ENCODE measurements at regions not wholly inside any gene's neighbourhood (a gene's known extent, or its start where the extent isn't known, plus 50 kb on each side); places are given as distances from the start of the nearest gene placed in this dataset.
"Not testable (repeated sequence)": the region's sequence is repeated elsewhere in the genome, so short reads cannot be mapped to it uniquely, and the experiment has no call there.

- WGBS, 2 donors: 96 to 97% methylated on average over 3 of the region's 3 CpGs
- TF ChIP-seq EP300 (IDR thresholded peaks at IDR 0.05) (no peak), POLR2AphosphoS5 (IDR thresholded peaks at IDR 0.05) (no peak), POLR2A (IDR thresholded peaks at IDR 0.05) (no peak)
- TF ChIP-seq, protein P1, sequence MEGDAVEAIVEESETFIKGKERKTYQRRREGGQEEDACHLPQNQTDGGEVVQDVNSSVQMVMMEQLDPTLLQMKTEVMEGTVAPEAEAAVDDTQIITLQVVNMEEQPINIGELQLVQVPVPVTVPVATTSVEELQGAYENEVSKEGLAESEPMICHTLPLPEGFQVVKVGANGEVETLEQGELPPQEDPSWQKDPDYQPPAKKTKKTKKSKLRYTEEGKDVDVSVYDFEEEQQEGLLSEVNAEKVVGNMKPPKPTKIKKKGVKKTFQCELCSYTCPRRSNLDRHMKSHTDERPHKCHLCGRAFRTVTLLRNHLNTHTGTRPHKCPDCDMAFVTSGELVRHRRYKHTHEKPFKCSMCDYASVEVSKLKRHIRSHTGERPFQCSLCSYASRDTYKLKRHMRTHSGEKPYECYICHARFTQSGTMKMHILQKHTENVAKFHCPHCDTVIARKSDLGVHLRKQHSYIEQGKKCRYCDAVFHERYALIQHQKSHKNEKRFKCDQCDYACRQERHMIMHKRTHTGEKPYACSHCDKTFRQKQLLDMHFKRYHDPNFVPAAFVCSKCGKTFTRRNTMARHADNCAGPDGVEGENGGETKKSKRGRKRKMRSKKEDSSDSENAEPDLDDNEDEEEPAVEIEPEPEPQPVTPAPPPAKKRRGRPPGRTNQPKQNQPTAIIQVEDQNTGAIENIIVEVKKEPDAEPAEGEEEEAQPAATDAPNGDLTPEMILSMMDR (IDR thresholded peaks at IDR 0.05): no peak
- no peak overlapping the region for H3K27ac ChIP-seq
These were observed 75.4 kb upstream of the CDC42EP3 start for GRCh38 chr2:37746883-37747282.

DNA sequence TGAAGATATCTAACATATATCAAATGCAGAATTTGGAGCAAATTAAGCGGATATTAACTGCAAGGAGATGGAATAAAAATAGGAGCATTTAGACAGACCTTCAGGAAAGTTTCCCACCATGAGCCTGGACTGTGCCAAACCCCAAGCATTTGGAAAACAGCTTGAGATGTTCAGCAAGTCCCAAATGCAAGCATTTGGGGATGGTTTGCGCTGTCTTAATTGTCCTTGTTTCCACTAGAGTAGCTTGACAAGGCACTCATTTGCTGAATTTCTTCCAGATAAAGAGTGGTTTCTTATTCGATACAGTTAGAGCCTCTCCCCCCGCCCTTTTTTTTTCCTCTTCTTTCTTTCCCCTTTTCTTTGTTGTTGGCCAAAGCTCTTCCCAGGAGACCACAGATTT, 77.1 kb upstream of the CDC42EP3 start:
- no peaks in the 10 kb centered on the region for H3K9me3 ChIP-seq
- DNase-seq: no peak
- no peak for ATAC-seq (ENCODE audit: low FRiP score in 2 of 2)
- H3K36me3 ChIP-seq: no peaks in the 10 kb centered on the region
- no peaks in the 10 kb centered on the region for H3K27me3 ChIP-seq
- 81 to 82% methylated on average over 4 of the region's 4 CpGs for WGBS, 2 donors
- no peaks in the 10 kb centered on the region for H3K4me1 ChIP-seq
- H3K4me3 ChIP-seq: no peak overlapping the region
- TF ChIP-seq POLR2AphosphoS5 (IDR thresholded peaks at IDR 0.05) (no peak), EP300 (IDR thresholded peaks at IDR 0.05) (no peak), POLR2A (IDR thresholded peaks at IDR 0.05) (no peak)
- TF ChIP-seq, protein P1 (IDR thresholded peaks at IDR 0.05): no peak
- H3K27ac ChIP-seq: no peak overlapping the region

More at GRCh38 chr2:37746883-37747282, 75.4 kb upstream of the CDC42EP3 start:
- no peaks in the 10 kb centered on the region for H3K36me3 ChIP-seq
- DNase-seq: peak in 1 of 2 donors; percentile 27
- no peaks in the 10 kb centered on the region for H3K4me1 ChIP-seq
- no peaks in the 10 kb centered on the region for H3K9me3 ChIP-seq
- ATAC-seq (ENCODE audit: low FRiP score in 2 of 2): no peak
- H3K27me3 ChIP-seq: no peaks in the 10 kb centered on the region
- no peak overlapping the region for H3K4me3 ChIP-seq

GRCh38 chr2:37750286-37750685, 78.8 kb upstream of the CDC42EP3 start:
- H3K27ac ChIP-seq, H3K4me3 ChIP-seq, H3K4me1 ChIP-seq, H3K36me3 ChIP-seq, H3K27me3 ChIP-seq, H3K9me3 ChIP-seq: not testable (repeated sequence)
- peak in 1 of 4 donors; percentile 31 for TF ChIP-seq EP300 (IDR thresholded peaks at IDR 0.05)
- ATAC-seq (ENCODE audit: low FRiP score in 2 of 2) (peak in 1 of 2 donors; percentile 31), DNase-seq (peak in 1 of 2 donors; percentile 76)

DNA sequence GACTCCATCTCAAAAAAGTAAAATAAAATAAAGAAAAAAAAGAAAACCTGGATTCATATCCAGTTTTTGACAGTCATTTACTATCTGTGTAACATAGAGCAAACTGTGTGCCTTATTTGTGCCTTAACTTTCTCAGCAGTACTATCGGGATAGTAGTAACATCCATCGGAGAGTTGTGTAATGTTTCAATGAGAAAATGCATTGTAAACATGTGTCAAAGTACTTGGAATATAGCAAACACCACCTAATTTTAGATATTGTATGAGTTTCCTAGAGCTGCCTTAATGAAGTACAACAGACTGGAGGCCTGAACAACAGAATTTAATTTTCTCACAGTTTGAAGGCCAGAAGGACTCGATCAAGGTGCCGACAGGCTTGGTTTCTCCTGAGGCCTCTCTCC, 81.3 kb upstream of the CDC42EP3 start:
- H3K4me1 ChIP-seq: no peaks in the 10 kb centered on the region
- no peak for ATAC-seq (ENCODE audit: low FRiP score in 2 of 2)
- H3K27ac ChIP-seq: no peak overlapping the region
- H3K36me3 ChIP-seq: no peaks in the 10 kb centered on the region
- DNase-seq: no peak
- no peaks in the 10 kb centered on the region for H3K9me3 ChIP-seq
- 80 to 87% methylated on average over 4 of the region's 4 CpGs for WGBS, 2 donors
- no peak for TF ChIP-seq POLR2A (IDR thresholded peaks at IDR 0.05)
- TF ChIP-seq POLR2AphosphoS5 (IDR thresholded peaks at IDR 0.05): no peak
- TF ChIP-seq EP300 (IDR thresholded peaks at IDR 0.05): no peak
- TF ChIP-seq, protein P1 (IDR thresholded peaks at IDR 0.05): no peak
- no peaks in the 10 kb centered on the region for H3K27me3 ChIP-seq
- H3K4me3 ChIP-seq: no peak overlapping the region

GRCh38 chr2:37753758-37754157, 82.3 kb upstream of the CDC42EP3 start:
- Histone ChIP-seq H3K4me1 (no peaks in the 10 kb centered on the region), H3K9me3 (no peaks in the 10 kb centered on the region), H3K36me3 (no peaks in the 10 kb centered on the region), H3K4me3 (no peak overlapping the region), H3K27me3 (no peaks in the 10 kb centered on the region), H3K27ac (no peak overlapping the region)
- peak in 1 of 2 donors; percentile 37 for ATAC-seq (ENCODE audit: low FRiP score in 2 of 2)
- TF ChIP-seq POLR2AphosphoS5 (IDR thresholded peaks at IDR 0.05): no peak
- TF ChIP-seq POLR2A (IDR thresholded peaks at IDR 0.05): no peak
- TF ChIP-seq, protein P1 (IDR thresholded peaks at IDR 0.05): no peak
- TF ChIP-seq EP300 (IDR thresholded peaks at IDR 0.05): no peak
- 73% methylated on average over 8 of the region's 8 CpGs for WGBS, 2 donors
- no peak for DNase-seq

DNA sequence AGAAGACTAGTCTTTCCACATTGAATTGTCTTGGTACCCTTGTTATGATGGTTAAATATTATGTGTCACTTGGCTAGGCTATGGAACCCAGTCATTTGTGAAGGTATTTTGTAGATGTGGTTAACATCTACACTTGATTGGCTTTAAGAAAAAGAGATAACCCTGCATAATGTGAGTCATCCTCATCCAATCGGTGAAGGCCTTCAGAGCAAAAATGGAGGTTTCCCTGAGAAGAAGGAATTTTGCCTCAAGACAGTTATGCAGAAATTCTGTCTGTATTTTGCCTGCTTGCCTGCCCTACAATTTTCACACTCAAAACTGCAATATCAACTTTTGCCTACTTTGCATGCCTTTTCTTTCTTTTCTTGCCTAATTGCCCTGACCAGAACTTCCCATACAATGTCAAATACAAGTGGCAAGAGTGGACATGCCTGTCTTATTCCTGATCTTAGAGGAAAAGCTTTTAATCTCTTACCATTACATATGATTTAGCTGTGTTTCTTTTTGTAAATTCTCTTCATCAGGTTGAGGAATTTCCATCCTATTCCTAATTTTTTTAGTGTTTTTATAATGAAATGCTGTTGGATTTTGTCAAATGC, 84.6 kb upstream of the CDC42EP3 start:
- not testable (repeated sequence) for H3K9me3 ChIP-seq; H3K4me3 ChIP-seq; H3K27me3 ChIP-seq; H3K27ac ChIP-seq; H3K4me1 ChIP-seq; H3K36me3 ChIP-seq; ATAC-seq (ENCODE audit: low FRiP score in 2 of 2); DNase-seq
- WGBS, 2 donors: 86 to 90% methylated on average over 1 of the region's 1 CpG

- not testable (repeated sequence) for H3K36me3 ChIP-seq; H3K4me1 ChIP-seq; H3K9me3 ChIP-seq; DNase-seq; ATAC-seq (ENCODE audit: low FRiP score in 2 of 2); H3K27ac ChIP-seq; H3K4me3 ChIP-seq; H3K27me3 ChIP-seq
These were observed 86.0 kb upstream of the CDC42EP3 start for GRCh38 chr2:37757456-37757855.

DNA sequence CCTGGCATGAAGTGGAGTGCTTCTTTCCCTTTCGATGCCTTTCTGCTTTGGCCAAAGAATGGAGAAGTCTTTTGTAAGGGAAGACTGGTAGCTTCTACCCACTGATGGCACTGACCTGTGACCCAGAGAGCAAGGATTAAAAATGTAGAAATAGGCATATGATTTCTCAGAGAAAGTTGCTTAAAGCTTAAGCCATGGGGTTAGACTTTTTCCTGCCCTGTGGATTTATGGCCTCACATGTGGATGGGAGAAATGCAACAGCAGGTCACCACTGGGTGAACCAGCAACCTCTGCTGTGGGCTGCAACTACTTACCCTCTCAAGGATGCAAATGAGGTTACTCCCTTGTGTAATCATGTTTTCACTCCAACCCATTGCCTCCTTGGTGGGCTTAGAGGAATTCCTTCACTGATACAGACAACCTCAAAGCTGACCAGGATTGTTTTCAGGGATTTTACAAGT, 86.7 kb upstream of the CDC42EP3 start:
- WGBS, 2 donors: 57 to 82% methylated on average over 1 of the region's 1 CpG
- peak; percentile 30 to 63 for ATAC-seq (ENCODE audit: low FRiP score in 2 of 2)
- not testable (repeated sequence) for H3K9me3 ChIP-seq, H3K27ac ChIP-seq, DNase-seq, H3K4me1 ChIP-seq, H3K27me3 ChIP-seq, H3K4me3 ChIP-seq, H3K36me3 ChIP-seq

DNA sequence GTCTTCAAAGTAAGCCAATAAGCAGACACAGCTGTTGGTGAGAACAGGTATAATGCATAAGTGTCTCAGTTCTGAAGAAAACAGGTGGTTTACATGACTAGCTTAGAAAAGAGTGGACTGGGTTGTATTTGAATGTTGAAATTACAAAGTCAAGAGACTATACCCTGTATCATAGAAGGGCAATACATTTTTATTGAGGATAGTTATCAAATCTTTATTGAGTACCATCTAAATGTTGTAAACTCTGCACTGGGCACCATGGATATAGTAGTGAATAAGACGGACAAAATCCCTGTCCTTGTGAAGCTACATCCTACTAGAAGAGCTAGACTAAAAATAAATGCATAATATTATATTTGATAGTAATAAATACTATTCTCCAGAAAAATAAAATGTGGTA, 88.5 kb upstream of the CDC42EP3 start:
- ATAC-seq (ENCODE audit: low FRiP score in 2 of 2); H3K9me3 ChIP-seq; H3K4me1 ChIP-seq; H3K27ac ChIP-seq; H3K4me3 ChIP-seq; DNase-seq; H3K36me3 ChIP-seq; H3K27me3 ChIP-seq: not testable (repeated sequence)
- 98 to 100% methylated on average over 1 of the region's 1 CpG for WGBS, 2 donors
